Heart left ventricle (tissue), 13 donors: ENCODE measurements at regions not wholly inside any gene's neighbourhood (a gene's known extent, or its start where the extent isn't known, plus 50 kb on each side); places are given as distances from the start of the nearest gene placed in this dataset.

ENCODE experiments used
- CTCF ChIP-seq, 12 donors: fragments of 200-600 bp; sonication (generic) in 4 of 12; IDR thresholded peaks; one replicate each; pipeline versions ENCODE4 v1.5.0 to v1.8.0; 2018 to 2022; ENCODE audit warnings: antibody characterized with exemption in 12 of 12, mild to moderate bottlenecking in 5 of 12
- POLR2A ChIP-seq, 2 donors: fragments of 450-650 bp; IDR thresholded peaks; one replicate each; pipeline ENCODE4 v1.6.1; 2017; ENCODE audit warnings: antibody characterized with exemption in 2 of 2, mild to moderate bottlenecking in 2 of 2, moderate library complexity in 2 of 2
- donor health status: ischemic (EF 13 %, LVEDD 7.1; RV severe dilation, severe dysfunction).
- donor health status: DM: no; HTN: yes; CAD: no.
- donor health status: DM: no; HTN: no; CAD: no.
- donor health status: ischemic (EF 25% LVEDD 6.9; RV normal size, moderate dysfunction).
- donor health status: ischemic (EF 25% LVEDD 5.7; RV mildly dilated, moderate dysfunction).
- donor health status: ischemic (EF 35%, LVEDD 5.7; RV mildly dilated, moderate dysfunction).
- donor health status: nonischemic (EF 11% LVEDD 7.7; RV severe dilation, severe dysfunction).
- donor health status: DM: yes; HTN: yes; CAD: no.
- donor health status: PGD.
- donor health status: ischemic (EF 29% LVEDD 5.4; RV normal size, mild dysfunction).
- donor health status: nonischemic (EF 23%, LVEDD 6.1; RV moderate dilation, normal function).

DNA sequence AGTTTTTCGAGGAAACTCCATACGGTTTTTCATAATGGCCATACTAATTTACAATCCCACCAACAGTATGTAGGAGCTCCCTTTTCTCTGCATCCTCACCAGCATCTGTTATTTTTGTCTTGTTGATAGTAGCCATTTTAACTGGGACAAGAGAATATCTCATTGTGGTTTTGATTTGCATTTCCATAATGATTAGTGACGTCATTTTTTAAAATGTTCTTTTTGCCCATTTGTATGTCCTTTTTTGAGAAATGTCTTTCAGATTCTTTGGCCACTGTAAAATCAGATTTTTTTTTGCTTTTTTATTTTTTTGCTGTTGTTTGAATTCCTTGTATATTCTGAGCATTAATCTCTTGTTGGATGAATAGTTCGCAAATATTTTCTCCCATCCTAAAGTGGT lies 243.9 kb downstream of the TRIML1 start:
- TF ChIP-seq CTCF (IDR thresholded peaks at IDR 0.05) = no peak
- no peak for TF ChIP-seq POLR2A (IDR thresholded peaks at IDR 0.05)
